Natural killer cell (primary cell): ENCODE measurements at regions not wholly inside any gene's neighbourhood (a gene's known extent, or its start where the extent isn't known, plus 50 kb on each side); places are given as distances from the start of the nearest gene placed in this dataset.

Experiments
- ATAC-seq, 3 donors: fragments of 150-1000 bp in 2 of 3; fragments of 200-7000 bp in 1 of 3; cut with Tn5 transposase; 1 replicate in 1 of 3; 2 replicates in 2 of 3; pipeline ENCODE4 v1.10.0; 2021; ENCODE audit warnings: mild to moderate bottlenecking in 2 of 3, moderate library complexity in 2 of 3
- DNase-seq, 2 donors: peaks; one replicate each; pipeline versions ENCODE4 v3.0.0 to v3.0.0-alpha.2; 2013 to 2021; ENCODE audit warnings: mixed read lengths in 1 of 2
- H3K27ac ChIP-seq: one replicate; pipeline ENCODE4 v1.5.1; 2013; ENCODE audit warnings: mild to moderate bottlenecking, low read length
- H3K27me3 ChIP-seq: one replicate; pipeline ENCODE4 v1.6.1; 2013; ENCODE audit warnings: low read length; ENCODE audit not compliant: control insufficient read depth, insufficient read depth
- H3K36me3 ChIP-seq: one replicate; pipeline ENCODE4 v1.6.1; 2013; ENCODE audit warnings: low read length; ENCODE audit not compliant: control insufficient read depth, insufficient read depth
- H3K4me1 ChIP-seq: one replicate; pipeline ENCODE4 v1.6.1; 2013; ENCODE audit warnings: low read length; ENCODE audit not compliant: control insufficient read depth, insufficient read depth
- H3K4me3 ChIP-seq: one replicate; pipeline ENCODE4 v1.5.1; 2013; ENCODE audit warnings: low read length
- H3K9me3 ChIP-seq: one replicate; pipeline ENCODE4 v1.6.1; 2013; ENCODE audit warnings: low read length; ENCODE audit not compliant: control insufficient read depth, insufficient read depth
- H3K27ac Mint-ChIP-seq, 2 donors: one replicate each; pipeline ENCODE4 v1.8.0; 2022; ENCODE audit warnings: mild to moderate bottlenecking in 2 of 2, mixed read lengths in 2 of 2, moderate library complexity in 1 of 2
- H3K27me3 Mint-ChIP-seq, 2 donors: one replicate each; pipeline ENCODE4 v1.8.0; 2022; ENCODE audit warnings: low read depth in 2 of 2, mixed read lengths in 2 of 2
- H3K36me3 Mint-ChIP-seq: one replicate; pipeline ENCODE4 v1.8.0; 2022; ENCODE audit warnings: mixed read lengths
- H3K4me1 Mint-ChIP-seq, 2 donors: one replicate each; pipeline ENCODE4 v1.8.0; 2022; ENCODE audit warnings: mixed read lengths in 2 of 2
- H3K4me3 Mint-ChIP-seq: one replicate; pipeline ENCODE4 v1.8.0; 2022; ENCODE audit warnings: mild to moderate bottlenecking, moderate library complexity, mixed read lengths
- H3K9me3 Mint-ChIP-seq, 2 donors: one replicate each; pipeline ENCODE4 v1.8.0; 2022; ENCODE audit warnings: mixed read lengths in 2 of 2
- CTCF ChIP-seq: fragments of 200-600 bp; IDR thresholded peaks from one replicate; pipeline ENCODE4 v1.8.0; 2022; ENCODE audit warnings: antibody characterized with exemption
- WGBS: methylation state at CpG from one replicate; pipeline ENCODE4 v1.1.7; 2013; ENCODE audit warnings: missing lambda C conversion rate; ENCODE audit not compliant: insufficient coverage; 5-methylcytosine and 5-hydroxymethylcytosine counted together
- intact Hi-C: fragments of 100-400 bp; cut with micrococcal nuclease; formaldehyde crosslinking; loops from one replicate; pipeline ENCODE4 v1.14.2; 2022

GRCh38 chr12:67873355-67873754 is 115.9 kb upstream of the IFNG-AS1 start:
- 92% methylated on average over 1 of the region's 1 CpG for WGBS
- H3K4me1 Mint-ChIP-seq: no peaks in the 10 kb centered on the region
- no peaks in the 10 kb centered on the region for H3K36me3 ChIP-seq
- no peak for TF ChIP-seq CTCF
- H3K27ac Mint-ChIP-seq: no peak overlapping the region
- ATAC-seq: no peak
- H3K27me3 ChIP-seq: no peaks in the 10 kb centered on the region
- DNase-seq: no peak
- H3K9me3 Mint-ChIP-seq: no peaks in the 10 kb centered on the region
- H3K4me3 Mint-ChIP-seq: no peak overlapping the region
- peaks cover 5% of the 10 kb centered on the region for H3K36me3 Mint-ChIP-seq
- H3K27me3 Mint-ChIP-seq: peaks cover 2 to 13% of the 10 kb centered on the region in 2 donors
- intact Hi-C loops: no loop called here
- H3K4me3 ChIP-seq: no peak overlapping the region
- no peak overlapping the region for H3K27ac ChIP-seq
- no peaks in the 10 kb centered on the region for H3K9me3 ChIP-seq
- peaks cover 7% of the 10 kb centered on the region for H3K4me1 ChIP-seq

GRCh38 chr12:67876305-67876915 is 112.8 kb upstream of the IFNG-AS1 start:
- no peak for DNase-seq
- Histone ChIP-seq H3K4me1 (no peaks in the 10 kb centered on the region), H3K27ac (no peak overlapping the region), H3K36me3 (no peaks in the 10 kb centered on the region), H3K9me3 (no peaks in the 10 kb centered on the region), H3K4me3 (no peak overlapping the region), H3K27me3 (no peaks in the 10 kb centered on the region)
- Mint-ChIP-seq H3K4me3 (no peak overlapping the region), H3K27me3 (peaks cover 10 to 26% of the 10 kb centered on the region in 2 donors), H3K9me3 (no peaks in the 10 kb centered on the region), H3K4me1 (no peaks in the 10 kb centered on the region), H3K27ac (no peak overlapping the region), H3K36me3 (no peaks in the 10 kb centered on the region)
- ATAC-seq: no peak
- intact Hi-C loops: no loop called here
- TF ChIP-seq CTCF: no peak

GRCh38 chr12:67877727-67878126 is 111.5 kb upstream of the IFNG-AS1 start:
- Histone ChIP-seq H3K4me3 (no peak overlapping the region), H3K36me3 (no peaks in the 10 kb centered on the region), H3K27me3 (no peaks in the 10 kb centered on the region), H3K4me1 (no peaks in the 10 kb centered on the region), H3K27ac (no peak overlapping the region), H3K9me3 (no peaks in the 10 kb centered on the region)
- ATAC-seq (no peak), DNase-seq (no peak)
- H3K27me3 Mint-ChIP-seq: peaks cover 10 to 38% of the 10 kb centered on the region in 2 donors
- no peak overlapping the region for H3K4me3 Mint-ChIP-seq
- no peak overlapping the region for H3K27ac Mint-ChIP-seq
- 90% methylated on average over 3 of the region's 3 CpGs for WGBS
- TF ChIP-seq CTCF: no peak
- H3K36me3 Mint-ChIP-seq: no peaks in the 10 kb centered on the region
- intact Hi-C loops: no loop called here
- no peaks in the 10 kb centered on the region for H3K9me3 Mint-ChIP-seq
- no peaks in the 10 kb centered on the region for H3K4me1 Mint-ChIP-seq

GRCh38 chr12:67879937-67880336 is 109.3 kb upstream of the IFNG-AS1 start:
- Histone ChIP-seq H3K27ac (no peak overlapping the region), H3K4me1 (no peaks in the 10 kb centered on the region), H3K36me3 (no peaks in the 10 kb centered on the region), H3K4me3 (no peak overlapping the region), H3K27me3 (peaks cover 2% of the 10 kb centered on the region), H3K9me3 (no peaks in the 10 kb centered on the region)
- Mint-ChIP-seq H3K4me1 (no peaks in the 10 kb centered on the region), H3K27ac (no peak overlapping the region), H3K9me3 (no peaks in the 10 kb centered on the region), H3K27me3 (peaks cover 14 to 49% of the 10 kb centered on the region in 2 donors), H3K36me3 (no peaks in the 10 kb centered on the region), H3K4me3 (no peak overlapping the region)
- ATAC-seq (no peak), DNase-seq (no peak)
- WGBS: 88% methylated on average over 5 of the region's 5 CpGs
- intact Hi-C loops: no loop called here
- TF ChIP-seq CTCF: no peak
